IMR-90 (cell line): ENCODE measurements at regions not wholly inside any gene's neighbourhood (a gene's known extent, or its start where the extent isn't known, plus 50 kb on each side); places are given as distances from the start of the nearest gene placed in this dataset.

Source experiments
- ATAC-seq: fragments of 200-7000 bp; cut with Tn5 transposase; 2 replicates; pipeline ENCODE4 v1.9.1; 2020; ENCODE audit warnings: low read depth, mild to moderate bottlenecking, moderate library complexity
- BruUV-seq: library from RNA; stranded (reverse); fragments of 400-500 nt; replicated peaks from 2 replicates; lab custom pipeline; 2021; lab: Mats Ljungman, UMichigan
- CTCF ChIA-PET: fragments of 300-600 bp; formaldehyde crosslinking; extraction: SDS; loops from one replicate; lab custom pipeline; 2021; ENCODE audit warnings: antibody characterized with exemption; lab: Yijun Ruan, JAX
- POLR2A ChIA-PET: fragments of 300-600 bp; sonication (Branson Sonifier 250); formaldehyde crosslinking; loops from one replicate; lab custom pipeline; 2022; ENCODE audit warnings: antibody characterized with exemption; ENCODE audit not compliant: unreplicated experiment; lab: Charles Lee
- DNase-seq: peaks from one replicate; pipeline ENCODE4 v3.0.0; 2013
- H2AFZ ChIP-seq: replicated peaks from 2 replicates; pipeline ENCODE3; 2013; ENCODE audit warnings: low read length, mild to moderate bottlenecking; ENCODE audit not compliant: poor library complexity
- H2AK5ac ChIP-seq: 2 replicates; pipeline ENCODE4 v1.6.1; 2013; ENCODE audit warnings: low read depth, low read length, inconsistent platforms
- H2AK9ac ChIP-seq: replicated peaks from 2 replicates; pipeline ENCODE3; 2013; ENCODE audit warnings: mild to moderate bottlenecking, low read depth, low read length, moderate library complexity; ENCODE audit not compliant: poor library complexity
- H2BK120ac ChIP-seq: 2 replicates; pipeline ENCODE4 v1.6.1; 2013; ENCODE audit warnings: low read depth, low read length, inconsistent platforms
- H2BK15ac ChIP-seq: 3 replicates; pipeline ENCODE4 v1.6.1; 2013; ENCODE audit warnings: low read depth, low read length, inconsistent platforms
- H2BK20ac ChIP-seq: 2 replicates; pipeline ENCODE4 v1.6.1; 2013; ENCODE audit warnings: low read depth, mild to moderate bottlenecking, inconsistent platforms, low read length, moderate library complexity
- H2BK5ac ChIP-seq: 2 replicates; pipeline ENCODE4 v1.6.1; 2013; ENCODE audit warnings: mild to moderate bottlenecking, low read depth, low read length, inconsistent platforms; ENCODE audit not compliant: poor library complexity, severe bottlenecking
- H3K14ac ChIP-seq: replicated peaks from 2 replicates; pipeline ENCODE4 v1.6.1; 2013; ENCODE audit warnings: low read depth, low read length, inconsistent platforms
- H3K18ac ChIP-seq: 2 replicates; pipeline ENCODE4 v1.6.1; 2013; ENCODE audit warnings: low read depth, low read length, control low read depth
- H3K23ac ChIP-seq: 2 replicates; pipeline ENCODE4 v1.6.1; 2013; ENCODE audit warnings: low read depth, low read length, inconsistent platforms
- H3K27ac ChIP-seq: 2 replicates; pipeline ENCODE4 v1.5.1; 2013; ENCODE audit warnings: mild to moderate bottlenecking, control low read depth, low read length; ENCODE audit not compliant: insufficient read depth
- H3K27me3 ChIP-seq: 2 replicates; pipeline ENCODE4 v1.6.1; 2013; ENCODE audit warnings: low read length; ENCODE audit not compliant: control insufficient read depth, insufficient read depth
- H3K36me3 ChIP-seq: 2 replicates; pipeline ENCODE4 v1.6.1; 2013; ENCODE audit warnings: low read length, mixed read lengths; ENCODE audit not compliant: control insufficient read depth, insufficient read depth
- H3K4ac ChIP-seq: 2 replicates; pipeline ENCODE4 v1.6.1; 2013; ENCODE audit warnings: low read depth, low read length, inconsistent platforms
- H3K4me1 ChIP-seq: 2 replicates; pipeline ENCODE4 v1.6.1; 2013; ENCODE audit warnings: low read length, mixed read lengths; ENCODE audit not compliant: control insufficient read depth, insufficient read depth
- H3K4me2 ChIP-seq: 2 replicates; pipeline ENCODE4 v1.6.1; 2013; ENCODE audit warnings: low read depth, mild to moderate bottlenecking, control low read depth, low read length, moderate library complexity
- H3K4me3 ChIP-seq: 2 replicates; pipeline ENCODE4 v1.5.1; 2013; ENCODE audit warnings: low read depth, mild to moderate bottlenecking, control low read depth, low read length, moderate library complexity; ENCODE audit not compliant: insufficient read depth
- H3K56ac ChIP-seq: 2 replicates; pipeline ENCODE4 v1.6.1; 2013; ENCODE audit warnings: low read length, inconsistent platforms; ENCODE audit not compliant: insufficient read depth; ENCODE audit errors: extremely low read depth
- H3K79me1 ChIP-seq, 2 experiments: 2 replicates each; pipeline ENCODE4 v1.6.1; 2013; ENCODE audit warnings: low read length in 2 of 2, inconsistent platforms in 1 of 2, low read depth in 1 of 2
- H3K9ac ChIP-seq: 2 replicates; pipeline ENCODE4 v1.6.1; 2013; ENCODE audit warnings: low read depth, low read length, control low read depth
- H3K9me1 ChIP-seq: 2 replicates; pipeline ENCODE4 v1.6.1; 2013; ENCODE audit warnings: low read length, inconsistent platforms; ENCODE audit not compliant: insufficient read depth
- H3K9me3 ChIP-seq: 2 replicates; pipeline ENCODE4 v1.6.1; 2013; ENCODE audit warnings: low read length; ENCODE audit not compliant: control insufficient read depth, insufficient read depth
- H4K20me1 ChIP-seq: 2 replicates; pipeline ENCODE4 v1.6.1; 2013; ENCODE audit warnings: low read length, inconsistent platforms; ENCODE audit not compliant: insufficient read depth
- H4K5ac ChIP-seq: 2 replicates; pipeline ENCODE4 v1.6.1; 2013; ENCODE audit warnings: mild to moderate bottlenecking, low read depth, low read length, control low read depth
- H4K8ac ChIP-seq, 2 experiments: 2 replicates each; pipeline ENCODE4 v1.6.1; 2013; ENCODE audit warnings: low read depth in 2 of 2, low read length in 2 of 2, control low read depth in 1 of 2, inconsistent platforms in 1 of 2
- H4K91ac ChIP-seq: 2 replicates; pipeline ENCODE4 v1.6.1; 2013; ENCODE audit warnings: low read depth, low read length, inconsistent platforms; ENCODE audit not compliant: insufficient read depth
- BHLHE40 ChIP-seq: fragments of 150-350 bp; IDR thresholded peaks from 2 replicates; pipeline ENCODE4 v1.6.1; 2016; ENCODE audit warnings: mild to moderate bottlenecking, low read depth, low read length
- CTCF ChIP-seq: conservative IDR thresholded peaks from 2 replicates; pipeline ENCODE4 v1.5.1; 2012; ENCODE audit warnings: mild to moderate bottlenecking, low read depth, low read length, improper control_type of control experiment
- FOS ChIP-seq: fragments of 150-350 bp; IDR thresholded peaks from 2 replicates; pipeline ENCODE4 v1.6.1; 2016; ENCODE audit warnings: low read depth, low read length
- MAZ ChIP-seq: IDR thresholded peaks from 2 replicates; pipeline ENCODE4 v1.6.1; 2012; ENCODE audit warnings: low read depth, mild to moderate bottlenecking, low read length, improper control_type of control experiment, moderate library complexity, borderline replicate concordance
- NFE2L2 ChIP-seq: fragments of 150-350 bp; IDR thresholded peaks from 2 replicates; pipeline ENCODE4 v1.6.1; 2016; ENCODE audit warnings: low read depth, mild to moderate bottlenecking, low read length
- RAD21 ChIP-seq: IDR thresholded peaks from 2 replicates; pipeline ENCODE4 v1.6.1; 2012; ENCODE audit warnings: low read length, improper control_type of control experiment
- RCOR1 ChIP-seq: IDR thresholded peaks from 2 replicates; pipeline ENCODE4 v1.6.1; 2012; ENCODE audit warnings: mild to moderate bottlenecking, low read length, improper control_type of control experiment; ENCODE audit not compliant: insufficient replicate concordance
- USF2 ChIP-seq: fragments of 150-350 bp; IDR thresholded peaks from 2 replicates; pipeline ENCODE4 v1.6.1; 2017; ENCODE audit warnings: mild to moderate bottlenecking, antibody characterized with exemption, low read length, low read depth
- WGBS, 2 experiments: methylation state at CpG; one replicate each; pipeline versions ENCODE4 v1.1.5 to v1.1.7; 2013; ENCODE audit warnings: missing lambda C conversion rate in 2 of 2; ENCODE audit not compliant: insufficient read length in 1 of 2; ENCODE audit errors: extremely low coverage in 2 of 2; 5-methylcytosine and 5-hydroxymethylcytosine counted together
- dilution Hi-C: fragments of 300-500 bp; cut with HindIII; formaldehyde crosslinking; loops from one replicate; pipeline ENCODE4 v1.14.3; 2018; ENCODE audit warnings: low sequenced_read_pairs; ENCODE audit not compliant: unreplicated experiment
- in situ Hi-C: fragments of 300-500 bp; cut with MboI; formaldehyde crosslinking; loops from 3 replicates; pipeline ENCODE4 v1.14.3; 2019; ENCODE audit warnings: low sequenced_read_pairs, inconsistent platforms, mixed read lengths
- intact Hi-C: fragments of 100-400 bp; cut with micrococcal nuclease; formaldehyde crosslinking; loops from 2 replicates; pipeline ENCODE4 v1.10.0; 2022
- TF ChIP-seq, protein P1 (sequence below): fragments of 150-350 bp; IDR thresholded peaks from 2 replicates; pipeline ENCODE4 v1.6.1; 2016; ENCODE audit warnings: low read depth, mild to moderate bottlenecking, low read length, moderate library complexity, borderline replicate concordance

DNA sequence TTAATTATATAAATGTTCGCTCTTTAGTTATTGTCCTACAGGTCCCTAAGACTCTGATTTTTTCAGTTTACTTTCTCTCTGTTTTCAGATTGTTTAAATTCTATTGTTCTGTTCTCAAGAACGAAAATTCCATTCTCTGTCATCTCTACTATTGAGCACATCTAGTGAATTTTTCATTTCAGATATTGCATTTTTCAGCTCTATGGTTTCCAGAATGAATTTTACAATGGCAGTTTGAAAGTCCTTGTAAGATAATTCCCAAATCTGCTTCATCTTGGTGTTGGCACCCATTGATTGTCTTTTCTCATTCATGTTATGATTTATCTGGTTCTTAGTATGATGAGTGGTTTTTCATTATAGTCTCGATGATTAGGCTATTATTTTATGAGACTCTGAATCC, 519.6 kb upstream of the LRFN5 start:
- Histone ChIP-seq H3K4ac (no peak overlapping the region), H3K14ac (no peak overlapping the region), H3K27me3 (no peaks in the 10 kb centered on the region), H3K9ac (no peak overlapping the region), H2AFZ (no peak overlapping the region), H4K5ac (no peak overlapping the region), H3K4me3 (no peak overlapping the region), H3K9me1 (no peaks in the 10 kb centered on the region), H2AK9ac (no peak overlapping the region), H3K27ac (no peak overlapping the region), H4K8ac (no peak overlapping the region), H3K4me2 (no peak overlapping the region), H3K9me3 (peaks cover 2% of the 10 kb centered on the region; the same call in 1 of the 2 replicates), H2AK5ac (no peak overlapping the region), H4K91ac (no peak overlapping the region), H3K36me3 (no peaks in the 10 kb centered on the region), H3K18ac (no peak overlapping the region), H2BK120ac (no peak overlapping the region), H2BK20ac (no peak overlapping the region), H4K20me1 (no peaks in the 10 kb centered on the region), H3K23ac (no peak overlapping the region), H3K4me1 (no peaks in the 10 kb centered on the region), H2BK5ac (no peak overlapping the region), H3K56ac (no peak overlapping the region), H2BK15ac (no peak overlapping the region), H3K79me1 (no peaks in the 10 kb centered on the region)
- BruUV-seq, result no TSS peak
- ChIA-PET CTCF (no interaction called here), POLR2A (no interaction called here)
- intact Hi-C loops (no loop called here), dilution Hi-C loops (no loop called here), in situ Hi-C loops (no loop called here)
- DNase-seq (no peak), ATAC-seq (no peak)
- no CpG with 5 or more reads among the region's 3 CpGs for WGBS, 2 experiments
- TF ChIP-seq NFE2L2 (no peak), MAZ (no peak), BHLHE40 (no peak), RCOR1 (no peak), USF2 (no peak), FOS (no peak), RAD21 (no peak), CTCF (no peak)
- TF ChIP-seq, protein P1, sequence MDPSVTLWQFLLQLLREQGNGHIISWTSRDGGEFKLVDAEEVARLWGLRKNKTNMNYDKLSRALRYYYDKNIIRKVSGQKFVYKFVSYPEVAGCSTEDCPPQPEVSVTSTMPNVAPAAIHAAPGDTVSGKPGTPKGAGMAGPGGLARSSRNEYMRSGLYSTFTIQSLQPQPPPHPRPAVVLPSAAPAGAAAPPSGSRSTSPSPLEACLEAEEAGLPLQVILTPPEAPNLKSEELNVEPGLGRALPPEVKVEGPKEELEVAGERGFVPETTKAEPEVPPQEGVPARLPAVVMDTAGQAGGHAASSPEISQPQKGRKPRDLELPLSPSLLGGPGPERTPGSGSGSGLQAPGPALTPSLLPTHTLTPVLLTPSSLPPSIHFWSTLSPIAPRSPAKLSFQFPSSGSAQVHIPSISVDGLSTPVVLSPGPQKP, result no peak
